KOPT-K1 (cell line): ENCODE measurements at regions not wholly inside any gene's neighbourhood (a gene's known extent, or its start where the extent isn't known, plus 50 kb on each side); places are given as distances from the start of the nearest gene placed in this dataset.

Source experiments
- H3K27ac ChIP-seq: fragments of 200-600 bp; sonication (generic); 2 replicates; pipeline ENCODE4 v1.5.1; 2016; ENCODE audit warnings: antibody characterized with exemption, mild to moderate bottlenecking, low read depth, low read length; ENCODE audit not compliant: poor library complexity, severe bottlenecking
- H3K36me3 ChIP-seq: fragments of 200-600 bp; sonication (generic); 2 replicates; pipeline ENCODE4 v1.5.1; 2017; ENCODE audit warnings: antibody characterized with exemption, mild to moderate bottlenecking, low read length, moderate library complexity; ENCODE audit not compliant: insufficient read depth
- H3K9me3 ChIP-seq: fragments of 200-600 bp; sonication (generic); 2 replicates; pipeline ENCODE4 v1.5.1; 2017; ENCODE audit warnings: antibody characterized with exemption, low read length, mild to moderate bottlenecking; ENCODE audit not compliant: insufficient read depth, poor library complexity, severe bottlenecking

DNA sequence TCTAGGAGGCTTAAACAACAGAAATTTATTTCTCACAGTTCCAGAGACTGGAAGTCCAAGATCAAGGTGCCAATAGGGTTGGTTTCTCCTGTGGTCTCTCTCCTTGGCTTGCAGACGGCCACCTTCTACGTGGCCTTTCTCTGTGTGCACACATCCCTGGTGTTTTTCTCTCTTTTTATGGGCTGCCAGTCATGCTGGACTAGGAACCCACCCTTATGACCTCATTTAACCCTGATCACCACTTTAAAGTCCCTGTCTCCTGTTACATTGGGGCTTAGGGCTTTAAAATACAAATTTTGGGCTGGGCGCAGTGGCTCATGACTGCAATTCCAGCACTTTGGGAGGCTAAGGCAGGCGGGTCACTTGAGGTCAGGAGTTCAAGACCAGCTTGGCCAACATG, 157.1 kb downstream of the TLE1 start:
- Histone ChIP-seq H3K9me3 (no peaks in the 10 kb centered on the region), H3K36me3 (no peaks in the 10 kb centered on the region), H3K27ac (no peak overlapping the region)

DNA sequence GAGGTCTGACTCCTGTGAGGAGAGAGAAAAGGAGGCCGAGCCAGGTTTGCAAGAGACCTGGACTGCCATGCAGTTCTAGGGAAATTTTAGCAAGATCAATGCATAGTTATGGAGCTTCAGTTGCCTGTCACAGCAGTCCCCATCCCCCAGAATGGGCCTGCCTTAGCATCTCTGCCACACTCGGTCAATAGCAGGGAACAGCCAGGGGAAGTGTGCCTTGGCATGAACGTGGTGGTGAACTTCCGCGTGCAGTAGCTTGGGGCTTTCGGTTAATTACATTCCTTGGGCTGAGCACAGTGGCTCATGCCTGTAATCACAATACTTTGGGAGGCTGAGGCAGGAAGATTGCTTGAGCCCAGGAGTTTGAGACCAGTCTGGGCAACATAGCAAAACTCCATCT, 157.8 kb downstream of the TLE1 start:
- H3K27ac ChIP-seq = no peak overlapping the region
- no peaks in the 10 kb centered on the region for H3K36me3 ChIP-seq
- H3K9me3 ChIP-seq = no peaks in the 10 kb centered on the region

DNA sequence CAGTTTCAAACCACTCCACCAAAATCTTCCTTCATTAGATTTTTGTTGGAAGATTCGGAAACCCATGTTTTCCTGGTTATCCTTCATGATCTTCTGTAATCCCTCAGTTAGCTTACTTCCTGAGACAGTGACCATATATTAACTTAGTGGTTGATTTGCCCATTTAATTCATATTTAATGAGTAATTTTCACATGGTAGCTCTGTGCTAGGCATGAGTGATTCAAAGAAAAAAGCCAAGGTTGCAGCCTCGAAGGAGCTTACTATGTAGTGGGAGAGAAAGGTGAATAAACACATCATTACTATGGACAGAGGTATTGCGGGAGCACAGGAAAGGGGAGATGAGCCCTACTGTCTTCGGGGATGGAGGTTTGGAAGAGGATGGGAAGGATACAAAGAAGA, 158.5 kb downstream of the TLE1 start:
- no peak overlapping the region for H3K27ac ChIP-seq

DNA sequence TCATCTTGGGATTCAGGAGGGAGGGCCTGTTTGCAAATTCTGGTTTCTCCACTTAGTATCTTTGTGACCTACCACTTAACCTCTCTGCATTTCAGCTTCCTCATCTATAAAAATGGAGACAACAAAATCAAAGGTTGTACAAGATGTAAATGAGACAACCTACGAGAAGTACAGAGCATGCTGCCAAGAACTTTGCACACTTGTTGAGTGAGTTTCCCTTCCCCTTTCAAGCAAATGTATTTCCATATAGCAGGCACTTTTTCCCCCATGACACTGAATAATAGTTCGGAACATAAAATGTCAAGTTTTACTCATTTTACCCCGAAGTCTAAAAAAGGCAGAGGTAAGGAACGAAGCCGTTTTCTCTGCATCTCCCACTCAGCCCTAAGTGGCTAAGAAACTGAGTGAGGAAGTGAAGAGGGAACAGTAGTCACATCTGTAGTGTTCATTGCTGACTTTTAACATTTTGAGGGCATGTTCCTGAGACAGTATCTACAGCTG, 159.0 kb downstream of the TLE1 start:
- Histone ChIP-seq H3K27ac (no peak overlapping the region), H3K36me3 (no peaks in the 10 kb centered on the region), H3K9me3 (no peaks in the 10 kb centered on the region)

More for the DNA sequence above, 158.5 kb downstream of the TLE1 start:
- H3K9me3 ChIP-seq = no peaks in the 10 kb centered on the region
- H3K36me3 ChIP-seq = no peaks in the 10 kb centered on the region

DNA sequence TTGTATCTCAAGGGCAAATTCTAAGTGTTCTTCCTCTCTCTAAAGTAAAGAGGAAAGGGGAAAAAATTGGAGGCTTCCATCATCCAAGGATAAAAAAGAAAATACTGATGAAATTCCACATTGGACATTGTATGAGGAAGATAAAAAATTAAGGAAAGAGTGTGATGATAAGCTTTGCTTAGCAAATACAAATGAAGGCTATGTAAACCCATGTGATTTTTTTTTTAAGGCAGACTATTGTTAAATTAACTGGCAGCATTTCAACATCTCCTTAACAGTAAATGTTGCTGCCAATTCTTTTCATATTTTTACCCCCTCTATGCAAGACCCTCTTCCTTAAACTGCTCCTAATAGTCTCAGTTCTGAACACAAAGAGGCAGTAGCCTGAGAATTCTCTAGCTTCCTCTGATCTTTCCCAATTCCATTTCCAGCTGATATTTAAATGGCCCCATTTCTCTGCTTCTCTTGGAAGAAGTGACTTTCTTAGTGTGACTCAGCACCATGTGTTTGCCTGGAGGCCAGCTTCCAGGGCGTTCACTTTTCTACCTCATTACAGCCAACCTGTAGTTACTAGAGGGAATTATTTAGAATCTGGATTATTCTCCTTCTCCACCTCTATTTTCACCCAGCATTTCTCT, 159.7 kb downstream of the TLE1 start:
- H3K36me3 ChIP-seq = no peaks in the 10 kb centered on the region
- H3K27ac ChIP-seq = no peak overlapping the region
- no peaks in the 10 kb centered on the region for H3K9me3 ChIP-seq

DNA sequence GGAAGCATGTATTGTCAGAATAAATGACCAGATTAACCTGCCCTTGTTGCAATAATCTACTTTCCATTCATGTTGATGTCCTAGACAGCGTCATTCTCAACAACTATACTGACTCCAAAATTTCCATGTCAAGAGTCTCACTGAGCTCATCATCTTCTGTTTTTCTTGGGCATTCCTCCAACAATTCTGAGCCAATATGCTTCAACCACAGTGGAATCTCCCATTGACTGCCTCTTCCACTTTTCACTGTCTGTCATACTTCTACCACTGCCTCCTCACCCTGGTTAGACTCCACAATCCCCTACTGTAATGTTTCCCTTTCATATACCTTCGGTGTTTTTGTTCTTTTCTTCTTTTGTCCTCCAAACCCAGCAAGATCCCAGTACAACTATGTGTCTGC, 162.8 kb downstream of the TLE1 start:
- Histone ChIP-seq H3K9me3 (no peaks in the 10 kb centered on the region), H3K36me3 (no peaks in the 10 kb centered on the region), H3K27ac (no peak overlapping the region)

DNA sequence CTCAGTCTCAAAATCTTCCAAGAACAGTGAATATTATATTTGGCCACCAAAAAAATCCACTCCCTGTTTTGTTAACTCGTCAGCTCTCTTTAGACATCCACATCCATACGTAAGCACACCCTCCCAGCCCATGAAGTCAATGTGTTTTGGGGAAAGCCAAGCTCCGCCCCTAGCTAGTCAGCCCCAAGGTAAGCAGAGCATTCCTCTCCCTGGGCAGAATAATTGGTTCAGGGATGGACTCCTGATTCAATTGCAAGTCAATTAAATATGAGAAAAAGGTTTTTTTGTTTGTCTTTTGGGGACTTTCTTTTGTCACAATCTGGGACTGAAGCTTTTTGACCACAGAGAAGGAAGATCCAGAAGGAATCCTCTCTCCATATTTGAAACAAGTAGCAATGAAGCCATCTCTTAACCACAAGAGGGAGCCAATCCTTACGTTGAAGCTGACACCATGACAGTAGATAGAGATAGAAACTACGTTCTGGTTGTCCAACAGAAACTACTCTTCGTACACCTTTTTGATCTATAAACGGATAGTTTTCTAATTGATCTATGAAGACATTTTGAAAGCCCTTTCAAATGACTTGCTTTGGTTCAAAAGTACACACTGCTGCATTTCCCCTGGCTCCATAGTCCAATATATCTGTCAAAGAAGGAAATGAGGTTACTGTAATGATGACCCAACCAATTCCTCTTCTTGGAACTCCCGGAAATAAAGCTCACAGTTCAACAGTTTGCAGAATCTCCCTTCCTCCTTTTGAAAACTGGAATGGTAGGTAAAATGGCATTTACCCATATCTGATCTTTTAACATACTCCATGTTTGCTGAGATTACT, 166.4 kb downstream of the TLE1 start:
- no peaks in the 10 kb centered on the region for H3K9me3 ChIP-seq
- H3K36me3 ChIP-seq = no peaks in the 10 kb centered on the region
- no peak overlapping the region for H3K27ac ChIP-seq

DNA sequence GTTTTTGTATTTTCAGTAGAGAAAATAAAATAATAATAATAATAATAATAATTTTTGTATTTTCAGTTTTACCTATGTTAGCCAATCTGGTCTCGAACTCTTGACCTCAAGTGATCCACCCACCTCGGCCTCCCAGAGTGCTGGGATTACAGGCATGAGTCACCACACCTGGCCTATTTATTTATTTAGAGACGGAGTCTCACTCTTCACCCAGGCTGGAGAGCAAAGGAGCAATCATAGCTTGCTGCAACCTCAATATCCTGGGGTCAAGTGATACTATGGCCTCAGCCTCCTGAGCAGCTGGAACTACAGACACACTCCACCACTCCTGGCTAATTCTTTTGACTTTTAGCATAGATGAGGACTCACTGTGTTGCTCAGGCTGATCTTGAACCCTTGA, 167.5 kb downstream of the TLE1 start:
- H3K9me3 ChIP-seq = no peaks in the 10 kb centered on the region
- no peak overlapping the region for H3K27ac ChIP-seq
- no peaks in the 10 kb centered on the region for H3K36me3 ChIP-seq

DNA sequence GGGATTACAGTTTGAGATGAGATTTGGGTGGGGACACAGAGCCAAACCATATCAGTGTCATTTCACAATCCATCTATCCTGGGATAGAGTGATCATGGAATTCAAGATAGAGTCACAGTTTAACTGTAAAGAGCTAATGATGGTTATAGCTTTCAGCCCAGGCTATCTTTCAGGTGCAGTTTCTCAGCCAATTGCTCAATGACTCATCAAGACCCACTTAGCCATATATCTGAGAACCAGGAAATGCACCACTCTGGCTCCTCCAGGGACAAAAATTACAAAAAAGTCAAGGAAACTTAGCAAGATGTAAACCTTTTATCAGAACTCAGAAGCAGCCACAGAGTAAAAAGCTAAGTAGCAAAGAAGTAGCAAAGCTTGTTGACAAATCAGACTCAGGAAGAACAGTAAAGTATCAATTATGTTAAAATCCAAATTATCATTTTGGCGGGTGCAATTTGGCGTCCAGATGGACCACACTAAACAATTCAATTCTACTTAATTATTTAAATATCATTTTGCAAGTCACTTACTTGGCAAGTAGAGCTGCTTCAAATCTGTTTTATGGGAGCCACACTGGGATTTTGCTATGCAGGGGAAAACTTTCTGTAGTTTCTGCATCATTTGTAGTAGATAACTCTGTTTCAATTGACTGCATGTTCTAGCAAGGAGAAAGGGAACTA, 169.4 kb downstream of the TLE1 start:
- Histone ChIP-seq H3K36me3 (no peaks in the 10 kb centered on the region), H3K9me3 (no peaks in the 10 kb centered on the region), H3K27ac (no peak overlapping the region)

DNA sequence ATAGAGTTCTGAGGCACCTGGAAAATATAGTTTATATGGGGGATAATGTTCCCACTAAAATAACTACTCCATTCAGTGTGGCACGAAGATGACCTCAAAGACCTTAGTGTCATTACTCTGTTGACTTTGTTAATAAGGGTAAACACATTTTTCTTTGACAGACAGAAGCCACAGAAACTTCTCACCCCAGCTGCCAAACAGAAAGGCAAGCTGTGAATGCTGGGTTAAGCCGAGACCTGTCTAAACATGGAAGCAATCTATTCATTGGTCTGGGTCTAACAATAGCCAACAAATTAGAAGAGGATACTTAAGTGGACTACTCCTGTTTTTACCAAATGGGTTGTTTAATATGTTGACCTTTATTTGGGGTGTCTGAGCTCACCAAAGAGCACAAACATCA, 171.4 kb downstream of the TLE1 start:
- H3K9me3 ChIP-seq = no peaks in the 10 kb centered on the region
- no peak overlapping the region for H3K27ac ChIP-seq
- H3K36me3 ChIP-seq = no peaks in the 10 kb centered on the region

DNA sequence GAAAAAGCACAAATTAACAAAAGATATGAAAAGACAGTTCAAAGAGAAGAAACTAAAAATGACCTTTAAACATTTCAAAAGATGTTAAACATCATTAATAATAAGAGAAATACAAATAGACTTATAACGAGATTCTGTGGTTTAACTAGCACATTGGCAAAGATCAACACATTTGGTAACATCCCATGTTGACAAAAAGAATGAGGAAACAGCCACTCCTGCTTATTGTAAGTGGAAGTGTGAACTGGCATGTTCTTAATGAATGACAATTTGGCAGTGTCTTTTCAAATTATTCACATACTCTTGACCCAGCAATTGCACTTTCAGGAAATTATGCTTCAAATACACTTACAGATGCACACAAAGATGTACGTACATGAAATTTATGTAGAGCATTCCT, 176.3 kb downstream of the TLE1 start:
- H3K9me3 ChIP-seq = no peaks in the 10 kb centered on the region
- H3K27ac ChIP-seq = no peak overlapping the region
- H3K36me3 ChIP-seq = no peaks in the 10 kb centered on the region

DNA sequence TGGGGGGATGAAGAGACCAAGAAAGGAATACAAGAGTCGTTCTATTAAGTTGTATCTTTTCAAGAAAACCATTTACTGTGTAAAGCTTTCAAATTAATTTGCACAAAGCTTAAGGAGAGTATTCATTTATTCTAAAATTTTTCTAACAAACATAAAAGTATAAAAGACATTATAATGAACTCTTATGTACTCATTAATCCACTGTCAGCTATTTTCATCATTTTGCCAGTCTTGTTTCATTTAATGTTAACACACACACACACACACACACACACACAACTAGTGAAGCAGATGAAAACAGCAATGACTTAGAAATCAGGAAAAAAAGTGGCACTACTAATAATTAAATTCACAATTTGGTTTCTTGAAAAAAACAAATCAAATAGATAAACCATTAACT, 176.7 kb downstream of the TLE1 start:
- H3K9me3 ChIP-seq = no peaks in the 10 kb centered on the region
- no peaks in the 10 kb centered on the region for H3K36me3 ChIP-seq
- no peak overlapping the region for H3K27ac ChIP-seq

DNA sequence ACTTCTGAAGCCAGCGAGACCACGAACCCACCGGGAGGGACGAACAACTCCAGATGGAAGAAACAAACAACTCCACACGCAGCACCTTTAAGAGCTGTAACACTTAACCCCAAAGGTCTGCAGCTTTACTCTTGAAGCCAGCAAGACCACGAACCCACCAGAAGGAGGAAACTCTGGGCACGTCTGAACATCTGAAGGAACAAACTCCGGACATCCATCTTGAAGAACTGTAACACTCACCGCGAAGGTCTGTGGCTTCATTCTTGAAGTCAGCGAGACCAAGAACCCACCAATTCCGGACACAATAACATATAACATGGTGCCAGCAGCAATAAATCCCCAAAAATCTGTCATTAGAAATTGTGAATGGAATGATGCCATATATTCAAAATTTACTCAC, 180.9 kb downstream of the TLE1 start:
- Histone ChIP-seq H3K27ac (no peak overlapping the region), H3K9me3 (no peaks in the 10 kb centered on the region), H3K36me3 (no peaks in the 10 kb centered on the region)

DNA sequence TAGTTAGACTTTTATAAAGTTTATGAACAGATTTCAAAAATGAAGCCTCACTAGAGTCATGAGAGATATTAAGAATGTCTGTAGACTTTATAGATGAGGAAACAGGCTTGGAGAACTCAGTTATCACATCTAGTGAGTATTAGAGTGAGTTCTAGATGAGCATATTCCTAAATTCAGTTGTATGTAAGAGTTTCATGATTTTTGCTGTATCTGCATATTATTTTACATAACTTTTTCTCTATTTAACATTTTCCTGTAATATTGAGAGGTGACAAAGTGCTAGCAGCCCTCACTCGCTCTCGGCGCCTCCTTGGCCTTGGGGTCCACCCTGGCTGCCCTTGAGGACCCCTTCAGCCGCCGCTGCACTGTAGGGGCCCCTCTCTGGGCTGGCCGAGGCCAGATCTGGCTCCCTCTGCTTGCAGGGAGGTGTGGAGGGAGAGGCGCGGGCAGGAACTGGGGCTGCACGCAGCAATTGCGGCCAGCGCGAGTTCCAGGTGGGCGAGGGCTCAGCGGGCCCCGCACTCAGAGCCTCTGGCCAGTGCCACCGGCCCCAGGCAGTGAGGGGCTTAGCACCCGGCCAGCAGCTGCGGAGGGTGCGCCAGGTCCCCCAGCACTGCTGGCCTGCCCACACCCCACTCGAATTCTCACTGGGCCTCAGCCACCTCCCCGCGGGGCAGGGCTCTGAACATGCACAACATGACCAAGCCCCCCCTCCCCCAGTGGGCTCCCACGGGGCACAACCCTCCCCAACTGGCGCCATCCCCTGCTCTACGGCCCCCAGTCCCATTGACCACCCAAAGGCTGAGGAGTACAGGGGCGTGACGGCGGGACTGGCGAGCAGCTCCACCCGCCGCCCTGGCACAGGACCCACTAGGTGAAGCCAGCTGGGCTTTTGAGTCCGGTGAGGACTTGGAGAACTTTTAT, 182.1 kb downstream of the TLE1 start:
- Histone ChIP-seq H3K27ac (no peak overlapping the region), H3K36me3 (no peaks in the 10 kb centered on the region), H3K9me3 (no peaks in the 10 kb centered on the region)

DNA sequence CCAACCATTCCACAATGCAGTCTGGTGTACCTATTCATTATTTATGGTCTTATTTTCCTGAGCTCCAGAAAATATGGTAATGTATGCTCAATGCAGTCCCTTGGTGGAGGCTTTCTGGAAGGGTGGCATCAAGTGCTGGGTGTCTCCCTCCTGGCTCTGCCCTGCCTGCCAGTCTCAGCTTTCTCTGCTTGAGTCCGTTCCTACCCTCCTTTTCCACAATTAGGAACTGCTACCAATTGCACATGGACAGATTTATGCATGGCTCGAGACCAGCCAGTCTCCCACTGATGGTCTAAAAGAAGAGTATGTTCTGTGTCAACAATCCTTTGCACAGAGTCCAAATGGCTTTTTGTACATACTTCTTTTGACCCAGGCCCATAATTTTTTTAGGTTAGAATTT, 189.8 kb downstream of the TLE1 start:
- Histone ChIP-seq H3K27ac (no peak overlapping the region), H3K9me3 (no peaks in the 10 kb centered on the region), H3K36me3 (no peaks in the 10 kb centered on the region)
